Upper lobe of left lung (tissue), 6 donors: ENCODE measurements at regions not wholly inside any gene's neighbourhood (a gene's known extent, or its start where the extent isn't known, plus 50 kb on each side); places are given as distances from the start of the nearest gene placed in this dataset.

Experiments used
- ATAC-seq, 2 donors: fragments of 200-7000 bp; cut with Tn5 transposase; one replicate each; pipeline ENCODE4 v1.9.1; 2022; ENCODE audit warnings: mild to moderate bottlenecking in 2 of 2, moderate library complexity in 2 of 2; ENCODE audit not compliant: low FRiP score in 2 of 2
- DNase-seq, 2 donors: peaks; one replicate each; pipeline ENCODE4 v3.0.0-alpha.2; 2019 to 2020
- H3K27ac ChIP-seq, 4 donors: fragments of 200-600 bp; sonication (generic); one replicate each; pipeline ENCODE4 v1.5.1; 2016 to 2019
- H3K27me3 ChIP-seq, 4 donors: fragments of 200-600 bp; sonication (generic); one replicate each; pipeline ENCODE4 v1.5.1; 2017 to 2019
- H3K36me3 ChIP-seq, 4 donors: fragments of 200-600 bp; sonication (generic); one replicate each; pipeline ENCODE4 v1.5.1; 2016 to 2019
- H3K4me1 ChIP-seq, 4 donors: fragments of 200-600 bp; sonication (generic); one replicate each; pipeline ENCODE4 v1.5.1; 2018 to 2019
- H3K4me3 ChIP-seq, 4 donors: fragments of 200-600 bp; sonication (generic); one replicate each; pipeline ENCODE4 v1.5.1; 2017 to 2019; ENCODE audit warnings: mild to moderate bottlenecking in 2 of 4, moderate library complexity in 1 of 4
- H3K9me3 ChIP-seq, 4 donors: fragments of 200-600 bp; sonication (generic); one replicate each; pipeline ENCODE4 v1.5.1; 2018 to 2019
- EP300 ChIP-seq, 4 donors: sonication (generic); formaldehyde crosslinking; IDR thresholded peaks; one replicate each; pipeline ENCODE4 v1.5.1; 2017; ENCODE audit warnings: antibody characterized with exemption in 4 of 4, control low read depth in 2 of 4
- POLR2A ChIP-seq, 4 donors: fragments of 450-650 bp; IDR thresholded peaks; one replicate each; pipeline ENCODE4 v1.5.1; 2016 to 2017; ENCODE audit warnings: antibody characterized with exemption in 4 of 4, mild to moderate bottlenecking in 2 of 4
- POLR2AphosphoS5 ChIP-seq, 2 donors: sonication (generic); formaldehyde crosslinking; IDR thresholded peaks; one replicate each; pipeline ENCODE4 v1.5.1; 2017; ENCODE audit warnings: antibody characterized with exemption in 2 of 2
- WGBS, 2 donors: methylation state at CpG; one replicate each; pipeline ENCODE4 v1.1.5; 2017 to 2018; 5-methylcytosine and 5-hydroxymethylcytosine counted together
- TF ChIP-seq, protein P1 (sequence below), 6 experiments: fragments of 450-650 bp in 4 of 6; fragments of 200-600 bp in 2 of 6; sonication (generic) in 2 of 6; IDR thresholded peaks; one replicate each; pipeline ENCODE4 v1.5.1; 2016 to 2019; ENCODE audit warnings: antibody characterized with exemption in 6 of 6
- donor health status: DM: no; HTN: no; CAD: no; lungs with moderate emphysema.
- donor health status: DM: no; HTN: yes; CAD: no; lungs with severe emphysema.

DNA sequence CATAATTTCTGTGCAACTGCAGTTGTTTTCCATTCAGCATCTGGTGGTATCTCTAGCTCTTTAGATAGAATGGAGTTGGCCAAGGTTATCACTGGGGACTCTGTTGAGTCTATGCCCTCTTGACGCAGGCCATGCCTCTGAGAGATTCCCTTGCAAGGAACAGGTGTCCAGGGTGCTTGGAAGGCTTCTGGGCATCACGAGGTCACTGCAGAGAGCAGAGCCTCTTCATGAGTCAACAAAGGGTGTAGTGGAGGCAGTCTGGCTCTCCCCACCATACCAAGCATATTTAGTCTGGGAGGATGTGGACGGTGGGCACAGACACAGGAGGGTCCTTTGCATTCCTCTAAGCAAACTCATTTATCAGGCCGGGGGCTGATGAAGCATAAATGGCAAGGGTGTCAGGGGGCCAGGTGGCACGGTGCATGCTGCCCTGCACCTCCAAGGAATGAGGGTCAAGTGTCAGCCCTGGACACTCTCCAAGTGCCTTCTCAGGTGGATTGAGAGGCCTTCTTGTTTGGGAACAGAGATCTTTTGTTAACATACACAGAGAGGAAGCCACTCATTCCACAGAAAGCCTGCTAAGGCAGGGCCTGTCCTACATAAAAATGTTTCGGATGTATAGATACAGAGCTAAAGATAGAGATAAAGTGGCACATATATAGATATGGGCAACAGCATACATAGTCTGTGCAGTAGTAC is 328.6 kb downstream of the INHBA start:
- no peak for TF ChIP-seq POLR2AphosphoS5 (IDR thresholded peaks at IDR 0.05)
- TF ChIP-seq, protein P1, sequence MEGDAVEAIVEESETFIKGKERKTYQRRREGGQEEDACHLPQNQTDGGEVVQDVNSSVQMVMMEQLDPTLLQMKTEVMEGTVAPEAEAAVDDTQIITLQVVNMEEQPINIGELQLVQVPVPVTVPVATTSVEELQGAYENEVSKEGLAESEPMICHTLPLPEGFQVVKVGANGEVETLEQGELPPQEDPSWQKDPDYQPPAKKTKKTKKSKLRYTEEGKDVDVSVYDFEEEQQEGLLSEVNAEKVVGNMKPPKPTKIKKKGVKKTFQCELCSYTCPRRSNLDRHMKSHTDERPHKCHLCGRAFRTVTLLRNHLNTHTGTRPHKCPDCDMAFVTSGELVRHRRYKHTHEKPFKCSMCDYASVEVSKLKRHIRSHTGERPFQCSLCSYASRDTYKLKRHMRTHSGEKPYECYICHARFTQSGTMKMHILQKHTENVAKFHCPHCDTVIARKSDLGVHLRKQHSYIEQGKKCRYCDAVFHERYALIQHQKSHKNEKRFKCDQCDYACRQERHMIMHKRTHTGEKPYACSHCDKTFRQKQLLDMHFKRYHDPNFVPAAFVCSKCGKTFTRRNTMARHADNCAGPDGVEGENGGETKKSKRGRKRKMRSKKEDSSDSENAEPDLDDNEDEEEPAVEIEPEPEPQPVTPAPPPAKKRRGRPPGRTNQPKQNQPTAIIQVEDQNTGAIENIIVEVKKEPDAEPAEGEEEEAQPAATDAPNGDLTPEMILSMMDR (IDR thresholded peaks at IDR 0.05), result no peak
- no peak for TF ChIP-seq EP300 (IDR thresholded peaks at IDR 0.05)
- TF ChIP-seq POLR2A (IDR thresholded peaks at IDR 0.05), result no peak
- ATAC-seq (no peak), DNase-seq (no peak)
- no peak overlapping the region for H3K4me3 ChIP-seq
- H3K9me3 ChIP-seq, result no peaks in the 10 kb centered on the region
- WGBS, 2 donors, result 67 to 70% methylated on average over 6 of the region's 6 CpGs
- H3K36me3 ChIP-seq, result no peaks in the 10 kb centered on the region
- H3K4me1 ChIP-seq, result no peaks in the 10 kb centered on the region
- H3K27ac ChIP-seq, result no peak overlapping the region
- no peaks in the 10 kb centered on the region for H3K27me3 ChIP-seq

DNA sequence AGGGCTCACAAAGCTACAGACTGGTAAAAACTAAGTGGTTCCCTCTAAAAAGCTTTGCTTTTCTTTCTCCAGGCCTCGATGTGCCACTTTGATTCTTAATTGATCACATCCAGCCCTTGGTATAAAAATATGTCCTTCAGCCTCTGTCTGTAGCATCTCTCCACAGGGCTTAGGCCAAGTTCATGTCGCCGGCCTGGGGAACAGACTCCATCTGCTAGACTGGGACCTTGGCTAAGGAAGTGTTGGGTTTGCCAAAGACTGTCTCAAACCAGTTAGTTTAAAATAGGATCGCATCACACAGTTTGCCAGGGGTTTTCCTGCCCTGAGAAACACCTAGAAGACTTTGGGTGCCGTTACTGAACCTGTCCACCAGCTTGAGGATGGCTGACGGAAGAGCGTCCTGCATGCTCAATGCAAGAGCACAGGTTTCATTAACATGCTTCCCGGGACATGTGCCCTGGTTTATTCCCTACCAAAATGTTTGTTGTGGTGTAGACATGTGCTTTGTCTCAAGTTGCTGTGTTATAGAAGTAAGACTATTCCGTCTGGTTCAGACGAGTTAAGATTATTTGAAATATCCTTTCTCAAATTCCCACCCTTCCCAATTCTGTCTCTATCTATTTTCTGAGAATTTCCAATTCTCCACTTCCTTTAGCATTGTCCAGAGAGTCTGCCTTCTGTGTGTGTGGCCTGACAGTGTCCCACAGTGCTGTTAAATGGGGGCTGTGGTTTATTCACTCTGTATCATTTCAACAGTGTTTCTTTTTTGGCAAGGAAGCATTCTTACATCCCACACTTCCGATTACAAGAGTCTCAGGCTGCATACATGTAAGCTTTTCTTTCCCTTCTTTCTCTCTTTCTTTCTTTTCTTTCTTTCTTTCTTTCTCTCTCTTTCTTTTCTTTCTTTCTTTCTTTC is 334.7 kb downstream of the INHBA start:
- H3K27ac ChIP-seq, result no peak overlapping the region
- TF ChIP-seq, protein P1 (IDR thresholded peaks at IDR 0.05), result no peak
- TF ChIP-seq POLR2A (IDR thresholded peaks at IDR 0.05), result no peak
- ATAC-seq (no peak), DNase-seq (no peak)
- H3K4me1 ChIP-seq, result no peaks in the 10 kb centered on the region
- 84 to 92% methylated on average over 11 of the region's 11 CpGs for WGBS, 2 donors
- no peaks in the 10 kb centered on the region for H3K36me3 ChIP-seq
- H3K4me3 ChIP-seq, result no peak overlapping the region
- H3K9me3 ChIP-seq, result no peaks in the 10 kb centered on the region
- H3K27me3 ChIP-seq, result no peaks in the 10 kb centered on the region

DNA sequence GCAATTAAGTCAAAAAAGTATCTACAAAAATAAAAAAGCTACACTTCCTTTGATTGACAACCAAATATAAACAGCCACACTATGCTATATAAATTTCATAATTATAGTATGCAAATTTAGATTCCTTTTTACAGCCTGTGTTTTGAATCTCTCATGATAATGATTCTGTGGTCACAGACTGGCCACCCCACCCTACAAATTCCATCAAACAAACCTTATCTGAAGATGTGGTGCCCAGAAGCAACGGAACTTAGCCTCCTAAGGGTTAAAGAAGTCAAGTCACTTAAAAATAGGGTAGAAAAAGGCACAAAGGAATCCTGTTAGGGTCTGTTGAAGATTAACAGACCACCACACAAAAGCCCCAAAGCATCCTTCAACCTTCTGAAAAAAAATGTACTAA is 351.8 kb downstream of the INHBA start:
- whole genome bisulfite sequencing, 2 donors, result 45% methylated on average over 1 of the region's 1 CpG
- Histone ChIP-seq H3K27ac (no peak overlapping the region), H3K4me1 (no peaks in the 10 kb centered on the region), H3K9me3 (no peaks in the 10 kb centered on the region), H3K4me3 (no peak overlapping the region), H3K27me3 (no peaks in the 10 kb centered on the region), H3K36me3 (no peaks in the 10 kb centered on the region)
- ATAC-seq, result no peak
- DNase-seq, result no peak
- no peak for TF ChIP-seq EP300 (IDR thresholded peaks at IDR 0.05)
- no peak for TF ChIP-seq POLR2AphosphoS5 (IDR thresholded peaks at IDR 0.05)
- TF ChIP-seq, protein P1 (IDR thresholded peaks at IDR 0.05), result no peak
- no peak for TF ChIP-seq POLR2A (IDR thresholded peaks at IDR 0.05)

DNA sequence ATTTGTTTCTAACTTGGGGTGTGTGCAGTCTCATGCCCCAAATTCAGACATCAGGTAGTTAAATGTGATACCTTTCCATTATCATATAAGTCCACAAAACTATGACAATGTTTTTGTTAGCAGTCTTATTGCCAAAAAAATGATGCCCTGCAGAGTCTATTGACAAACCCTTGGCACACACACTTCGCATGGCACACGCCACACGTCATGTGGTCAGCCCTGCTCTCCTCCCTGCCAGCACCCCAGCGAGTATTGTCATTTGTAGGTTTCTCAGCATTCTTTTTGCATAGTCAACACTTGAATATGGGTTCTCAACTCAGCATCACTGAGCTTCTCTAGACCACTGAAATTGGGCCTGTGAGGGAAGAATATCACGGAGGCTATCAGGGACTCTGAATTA is 356.0 kb downstream of the INHBA start:
- Histone ChIP-seq H3K4me1 (no peaks in the 10 kb centered on the region), H3K9me3 (no peaks in the 10 kb centered on the region), H3K27me3 (no peaks in the 10 kb centered on the region), H3K36me3 (no peaks in the 10 kb centered on the region), H3K4me3 (no peak overlapping the region), H3K27ac (no peak overlapping the region)
- WGBS, 2 donors, result 88 to 92% methylated on average over 5 of the region's 5 CpGs
- ATAC-seq (no peak), DNase-seq (no peak)
- TF ChIP-seq, protein P1 (IDR thresholded peaks at IDR 0.05), result no peak
- no peak for TF ChIP-seq EP300 (IDR thresholded peaks at IDR 0.05)
- TF ChIP-seq POLR2AphosphoS5 (IDR thresholded peaks at IDR 0.05), result no peak
- no peak for TF ChIP-seq POLR2A (IDR thresholded peaks at IDR 0.05)
